Hepatocyte (in vitro differentiated cells): ENCODE measurements at regions not wholly inside any gene's neighbourhood (a gene's known extent, or its start where the extent isn't known, plus 50 kb on each side); places are given as distances from the start of the nearest gene placed in this dataset.

Experiments
- EZH2 ChIP-seq: fragments of 200-600 bp; sonication (generic); IDR thresholded peaks from 2 replicates; pipeline ENCODE4 v1.6.1; 2016; ENCODE audit warnings: antibody characterized with exemption, mild to moderate bottlenecking, borderline replicate concordance
- EZH2phosphoT487 ChIP-seq: fragments of 200-600 bp; sonication (generic); IDR thresholded peaks from one replicate; pipeline ENCODE4 v1.6.1; 2018; ENCODE audit warnings: antibody characterized with exemption, mild to moderate bottlenecking, low read depth, moderate library complexity; ENCODE audit not compliant: unreplicated experiment, severe bottlenecking
- TF ChIP-seq, protein P1 (sequence below): fragments of 200-600 bp; sonication (generic); IDR thresholded peaks from 2 replicates; pipeline ENCODE4 v1.5.1; 2016; ENCODE audit warnings: antibody characterized with exemption, mild to moderate bottlenecking; ENCODE audit not compliant: poor library complexity

DNA sequence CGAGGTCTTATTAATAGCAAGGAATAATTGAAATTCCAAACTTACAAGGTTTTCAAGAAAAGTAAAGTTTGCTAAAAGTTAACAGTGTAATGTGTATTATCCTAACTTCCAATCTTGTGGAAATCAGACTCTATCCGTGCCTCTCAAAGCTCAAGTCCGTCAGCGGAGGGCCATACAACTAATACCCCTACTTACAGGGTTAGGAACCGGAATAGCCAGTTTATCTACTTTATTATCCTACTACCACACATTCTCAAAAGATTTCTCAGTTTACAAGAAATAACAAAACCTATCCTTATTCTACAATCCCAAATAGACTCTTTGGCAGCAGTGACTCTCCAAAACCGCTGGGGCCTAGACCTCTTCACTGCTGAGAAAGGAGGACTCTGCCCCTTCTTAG is 457.8 kb downstream of the PTPRC start:
- TF ChIP-seq, protein P1, sequence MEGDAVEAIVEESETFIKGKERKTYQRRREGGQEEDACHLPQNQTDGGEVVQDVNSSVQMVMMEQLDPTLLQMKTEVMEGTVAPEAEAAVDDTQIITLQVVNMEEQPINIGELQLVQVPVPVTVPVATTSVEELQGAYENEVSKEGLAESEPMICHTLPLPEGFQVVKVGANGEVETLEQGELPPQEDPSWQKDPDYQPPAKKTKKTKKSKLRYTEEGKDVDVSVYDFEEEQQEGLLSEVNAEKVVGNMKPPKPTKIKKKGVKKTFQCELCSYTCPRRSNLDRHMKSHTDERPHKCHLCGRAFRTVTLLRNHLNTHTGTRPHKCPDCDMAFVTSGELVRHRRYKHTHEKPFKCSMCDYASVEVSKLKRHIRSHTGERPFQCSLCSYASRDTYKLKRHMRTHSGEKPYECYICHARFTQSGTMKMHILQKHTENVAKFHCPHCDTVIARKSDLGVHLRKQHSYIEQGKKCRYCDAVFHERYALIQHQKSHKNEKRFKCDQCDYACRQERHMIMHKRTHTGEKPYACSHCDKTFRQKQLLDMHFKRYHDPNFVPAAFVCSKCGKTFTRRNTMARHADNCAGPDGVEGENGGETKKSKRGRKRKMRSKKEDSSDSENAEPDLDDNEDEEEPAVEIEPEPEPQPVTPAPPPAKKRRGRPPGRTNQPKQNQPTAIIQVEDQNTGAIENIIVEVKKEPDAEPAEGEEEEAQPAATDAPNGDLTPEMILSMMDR = no peak
- TF ChIP-seq EZH2phosphoT487 = no peak
- no peak for TF ChIP-seq EZH2
